ENCODE measurements at regions not wholly inside any gene's neighbourhood (a gene's known extent, or its start where the extent isn't known, plus 50 kb on each side); places are given as distances from the start of the nearest gene placed in this dataset.

DNA sequence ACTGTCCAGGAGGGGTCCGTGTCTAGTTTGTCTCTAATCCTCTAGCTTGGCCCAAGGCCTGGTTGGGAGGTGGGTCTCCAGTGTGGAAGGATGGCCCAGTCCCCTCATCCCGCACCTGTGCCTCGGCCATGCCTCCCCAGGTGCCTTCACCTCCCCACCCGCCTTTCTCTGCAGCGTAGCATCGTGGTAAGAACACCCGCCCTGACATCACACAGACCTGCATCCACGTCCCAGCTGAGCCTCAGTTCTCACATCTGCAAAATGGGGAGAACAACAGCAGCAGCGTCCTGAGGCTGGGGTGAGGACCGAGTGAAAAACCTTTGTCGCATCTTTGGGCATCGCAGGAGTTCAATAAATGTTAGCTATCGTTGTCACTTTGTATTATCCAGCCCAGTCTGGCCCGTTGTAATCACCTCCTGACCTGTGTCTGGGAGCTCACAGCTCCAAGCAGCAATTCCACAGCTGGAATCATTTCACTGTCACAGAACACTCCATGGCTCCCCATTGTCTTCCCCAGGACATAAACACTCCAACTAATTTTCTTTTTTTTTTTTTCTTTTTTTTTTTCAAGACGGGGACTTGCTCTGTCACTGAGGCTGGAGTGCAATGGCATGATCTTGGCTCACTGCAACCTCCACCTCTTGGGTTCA is 181.2 kb upstream of the IER5L start:
- intact Hi-C loops (cut with DNase I): no loop called here
- Histone ChIP-seq H3K36me3 (no peaks in the 10 kb centered on the region), H3K4me1 (no peaks in the 10 kb centered on the region), H3K27me3 (no peaks in the 10 kb centered on the region), H3K27ac (no peak overlapping the region), H3K9me3 (peaks cover 0 to 8% (median 3%) of the 10 kb centered on the region in 4 donors), H3K4me3 (no peak overlapping the region)
- TF ChIP-seq POLR2AphosphoS5 (IDR thresholded peaks at IDR 0.05): no peak
- no peak for DNase-seq
- 88 to 91% methylated on average over 15 of the region's 15 CpGs for WGBS, 2 donors

DNA sequence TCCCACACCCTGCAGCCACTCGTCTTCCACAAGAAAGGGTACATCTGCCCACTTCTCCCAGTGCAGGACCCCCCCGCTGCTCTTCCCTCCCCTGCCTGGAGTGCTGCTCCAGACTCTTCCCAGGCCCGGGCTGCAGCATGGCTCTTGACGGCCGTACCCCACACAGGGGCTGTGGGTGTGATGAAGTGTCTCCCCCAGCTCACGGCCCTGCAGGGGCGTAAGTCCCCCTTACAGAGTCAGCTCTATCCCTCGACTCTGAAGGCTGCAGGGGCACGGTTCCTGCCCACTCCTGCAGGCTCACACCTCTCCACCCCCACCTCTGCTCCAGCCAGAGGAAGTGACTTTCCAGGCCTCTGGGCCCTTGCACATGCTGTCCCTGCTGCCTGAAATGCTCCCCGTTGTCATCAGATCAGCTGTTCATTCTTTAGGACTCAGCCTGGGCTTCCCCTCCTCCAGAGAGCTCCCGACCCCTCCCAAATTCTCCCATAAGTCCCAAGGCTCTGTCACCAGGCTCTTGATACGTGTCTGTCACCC is 180.6 kb upstream of the IER5L start:
- H3K9me3 ChIP-seq: peaks cover 0 to 8% (median 3%) of the 10 kb centered on the region in 4 donors

DNA sequence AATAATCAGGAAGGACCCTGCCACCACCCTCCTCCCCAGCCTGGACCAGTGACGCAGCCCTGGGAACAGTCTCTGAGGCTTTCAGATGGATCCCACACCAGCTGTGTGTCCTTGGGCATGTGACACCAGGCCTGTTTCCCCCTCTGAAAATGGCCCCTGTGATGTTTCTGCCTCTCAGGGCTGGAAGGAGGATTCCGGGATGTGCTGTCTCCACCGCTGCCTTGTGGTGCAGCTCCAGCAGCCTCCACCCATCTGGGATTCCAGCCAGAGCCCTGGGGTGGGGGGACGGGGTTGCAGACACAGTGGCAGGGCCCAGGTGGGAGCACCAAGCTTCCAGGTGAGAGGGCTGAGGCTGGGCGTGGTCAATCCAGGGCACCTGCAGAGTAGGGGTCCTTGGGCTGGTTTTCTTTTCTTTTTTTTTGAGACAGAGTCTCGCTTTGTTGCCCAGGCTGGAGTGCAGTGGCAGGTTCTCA is 179.7 kb upstream of the IER5L start:
- WGBS, 2 donors: 58 to 76% methylated on average over 6 of the region's 6 CpGs
- Histone ChIP-seq H3K4me3 (no peak overlapping the region), H3K9me3 (peaks cover 0 to 8% (median 3%) of the 10 kb centered on the region in 4 donors), H3K27me3 (no peaks in the 10 kb centered on the region), H3K27ac (no peak overlapping the region), H3K4me1 (peaks cover 0 to 12% (median 11%) of the 10 kb centered on the region in 4 donors), H3K36me3 (no peaks in the 10 kb centered on the region)
- no peak for DNase-seq
- intact Hi-C loops (cut with DNase I): no loop called here
- TF ChIP-seq, protein P1, sequence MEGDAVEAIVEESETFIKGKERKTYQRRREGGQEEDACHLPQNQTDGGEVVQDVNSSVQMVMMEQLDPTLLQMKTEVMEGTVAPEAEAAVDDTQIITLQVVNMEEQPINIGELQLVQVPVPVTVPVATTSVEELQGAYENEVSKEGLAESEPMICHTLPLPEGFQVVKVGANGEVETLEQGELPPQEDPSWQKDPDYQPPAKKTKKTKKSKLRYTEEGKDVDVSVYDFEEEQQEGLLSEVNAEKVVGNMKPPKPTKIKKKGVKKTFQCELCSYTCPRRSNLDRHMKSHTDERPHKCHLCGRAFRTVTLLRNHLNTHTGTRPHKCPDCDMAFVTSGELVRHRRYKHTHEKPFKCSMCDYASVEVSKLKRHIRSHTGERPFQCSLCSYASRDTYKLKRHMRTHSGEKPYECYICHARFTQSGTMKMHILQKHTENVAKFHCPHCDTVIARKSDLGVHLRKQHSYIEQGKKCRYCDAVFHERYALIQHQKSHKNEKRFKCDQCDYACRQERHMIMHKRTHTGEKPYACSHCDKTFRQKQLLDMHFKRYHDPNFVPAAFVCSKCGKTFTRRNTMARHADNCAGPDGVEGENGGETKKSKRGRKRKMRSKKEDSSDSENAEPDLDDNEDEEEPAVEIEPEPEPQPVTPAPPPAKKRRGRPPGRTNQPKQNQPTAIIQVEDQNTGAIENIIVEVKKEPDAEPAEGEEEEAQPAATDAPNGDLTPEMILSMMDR (IDR thresholded peaks at IDR 0.05): no peak
- no peak for TF ChIP-seq POLR2AphosphoS5 (IDR thresholded peaks at IDR 0.05)
- no peak for TF ChIP-seq POLR2A (IDR thresholded peaks at IDR 0.05)
- no peak for TF ChIP-seq EP300 (IDR thresholded peaks at IDR 0.05)

More for the DNA sequence above, 180.6 kb upstream of the IER5L start:
- no peak overlapping the region for H3K27ac ChIP-seq
- H3K4me3 ChIP-seq: no peak overlapping the region
- H3K36me3 ChIP-seq: no peaks in the 10 kb centered on the region
- TF ChIP-seq POLR2AphosphoS5 (IDR thresholded peaks at IDR 0.05): no peak
- TF ChIP-seq POLR2A (IDR thresholded peaks at IDR 0.05): no peak
- no peak for TF ChIP-seq EP300 (IDR thresholded peaks at IDR 0.05)
- TF ChIP-seq, protein P1 (IDR thresholded peaks at IDR 0.05): no peak
- no peak for DNase-seq
- H3K27me3 ChIP-seq: no peaks in the 10 kb centered on the region
- H3K4me1 ChIP-seq: peaks cover 0 to 4% (median 2%) of the 10 kb centered on the region in 4 donors
- intact Hi-C loops (cut with DNase I): no loop called here
- 71 to 79% methylated on average over 12 of the region's 12 CpGs for WGBS, 2 donors

DNA sequence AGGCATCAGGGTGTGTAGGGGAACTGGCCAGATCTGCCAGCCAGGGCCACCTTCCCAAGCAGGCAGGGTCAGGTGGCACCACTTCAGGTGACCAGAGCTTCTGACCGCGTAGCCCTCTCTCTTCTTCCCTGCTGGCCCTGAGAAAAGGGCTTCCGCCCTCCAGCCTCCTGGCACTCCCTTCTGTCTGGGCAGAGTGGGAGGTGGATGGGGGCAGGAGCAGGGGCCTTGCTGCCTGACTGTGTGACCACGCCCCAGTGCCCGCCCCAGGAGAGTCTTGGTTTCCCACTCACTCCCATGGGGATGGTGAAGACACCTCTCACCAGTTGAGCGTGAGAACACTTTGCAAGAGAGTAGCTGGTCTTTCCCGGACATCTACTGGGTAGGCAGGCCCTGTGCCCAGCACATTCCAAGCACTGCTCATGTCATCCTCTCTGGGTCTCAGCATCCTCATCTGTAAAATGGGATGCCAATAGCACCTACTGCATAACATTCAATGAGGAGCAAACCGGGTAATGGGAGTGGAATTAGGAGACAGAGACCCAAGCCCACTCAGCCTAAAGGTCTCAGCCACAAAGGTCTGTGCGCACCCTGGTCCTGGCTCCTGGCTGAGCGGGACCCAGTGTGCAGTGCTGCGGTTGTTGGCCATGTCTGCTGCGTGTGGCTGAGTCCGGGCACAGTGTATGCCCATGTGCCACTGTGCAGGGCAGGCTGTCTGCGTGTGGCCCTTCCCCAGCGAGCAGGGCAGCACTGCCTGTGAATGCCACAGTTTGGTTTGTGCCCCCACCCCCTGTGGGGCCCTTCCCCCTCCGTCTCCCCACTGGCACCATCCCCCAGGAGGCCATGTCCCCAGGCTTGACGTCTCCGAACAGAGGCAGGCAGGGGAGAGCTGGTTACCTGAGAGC is 179.1 kb upstream of the IER5L start:
- intact Hi-C loops (cut with DNase I): no loop called here
- H3K9me3 ChIP-seq: peaks cover 0 to 8% (median 3%) of the 10 kb centered on the region in 4 donors
- TF ChIP-seq, protein P1 (IDR thresholded peaks at IDR 0.05): no peak
- TF ChIP-seq EP300 (IDR thresholded peaks at IDR 0.05) (no peak), POLR2A (IDR thresholded peaks at IDR 0.05) (no peak), POLR2AphosphoS5 (IDR thresholded peaks at IDR 0.05) (no peak)
- no peak for DNase-seq
- H3K4me3 ChIP-seq: no peak overlapping the region
- peaks cover 0 to 19% (median 18%) of the 10 kb centered on the region in 4 donors for H3K4me1 ChIP-seq
- WGBS, 2 donors: 86% methylated on average over 18 of the region's 18 CpGs
- no peak overlapping the region for H3K27ac ChIP-seq
- no peaks in the 10 kb centered on the region for H3K36me3 ChIP-seq
- H3K27me3 ChIP-seq: peaks cover 0 to 6% (median 0%) of the 10 kb centered on the region in 3 donors

DNA sequence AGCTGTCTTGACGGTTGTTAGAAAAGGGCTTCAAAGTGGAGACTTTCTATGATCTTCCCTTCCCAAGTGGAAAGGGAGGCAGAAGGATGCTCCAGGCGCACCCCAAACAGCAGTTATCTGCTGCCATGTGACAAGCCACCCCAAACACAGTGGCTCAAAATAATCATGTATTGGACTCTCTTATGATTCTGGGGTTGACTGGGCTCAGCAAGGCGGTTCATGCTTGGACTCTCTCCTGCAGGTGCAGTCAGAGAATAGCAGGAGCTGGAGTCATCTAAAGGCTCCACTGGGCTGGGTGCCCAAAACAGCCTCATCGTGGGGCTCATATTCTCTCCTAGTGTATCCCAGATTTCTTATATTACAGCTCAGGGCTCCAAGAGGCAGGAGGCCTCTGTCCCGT is 177.6 kb upstream of the IER5L start:
- intact Hi-C loops (cut with DNase I): no loop called here
- TF ChIP-seq, protein P1 (IDR thresholded peaks at IDR 0.05): no peak
- TF ChIP-seq POLR2A (IDR thresholded peaks at IDR 0.05) (no peak), EP300 (IDR thresholded peaks at IDR 0.05) (no peak), POLR2AphosphoS5 (IDR thresholded peaks at IDR 0.05) (no peak)

More for the DNA sequence above, 177.6 kb upstream of the IER5L start:
- peaks cover 0 to 8% (median 3%) of the 10 kb centered on the region in 4 donors for H3K9me3 ChIP-seq
- no peak overlapping the region for H3K4me3 ChIP-seq
- 93 to 94% methylated on average over 5 of the region's 5 CpGs for WGBS, 2 donors
- no peak overlapping the region for H3K27ac ChIP-seq
- peaks cover 0 to 8% (median 0%) of the 10 kb centered on the region in 3 donors for H3K27me3 ChIP-seq
- no peak for DNase-seq
- H3K4me1 ChIP-seq: peaks cover 0 to 29% (median 27%) of the 10 kb centered on the region in 4 donors
- H3K36me3 ChIP-seq: no peaks in the 10 kb centered on the region
